HG02642 (cell line): ENCODE measurements at regions not wholly inside any gene's neighbourhood (a gene's known extent, or its start where the extent isn't known, plus 50 kb on each side); places are given as distances from the start of the nearest gene placed in this dataset.
"Not testable (repeated sequence)": the region's sequence is repeated elsewhere in the genome, so short reads cannot be mapped to it uniquely, and the experiment has no call there.

Experiments
- ATAC-seq: cut with Tn5 transposase; IDR thresholded peaks from one replicate; pipeline ENCODE4 v1.9.1; 2021; ENCODE audit warnings: mild to moderate bottlenecking; ENCODE audit not compliant: unreplicated experiment, poor library complexity

DNA sequence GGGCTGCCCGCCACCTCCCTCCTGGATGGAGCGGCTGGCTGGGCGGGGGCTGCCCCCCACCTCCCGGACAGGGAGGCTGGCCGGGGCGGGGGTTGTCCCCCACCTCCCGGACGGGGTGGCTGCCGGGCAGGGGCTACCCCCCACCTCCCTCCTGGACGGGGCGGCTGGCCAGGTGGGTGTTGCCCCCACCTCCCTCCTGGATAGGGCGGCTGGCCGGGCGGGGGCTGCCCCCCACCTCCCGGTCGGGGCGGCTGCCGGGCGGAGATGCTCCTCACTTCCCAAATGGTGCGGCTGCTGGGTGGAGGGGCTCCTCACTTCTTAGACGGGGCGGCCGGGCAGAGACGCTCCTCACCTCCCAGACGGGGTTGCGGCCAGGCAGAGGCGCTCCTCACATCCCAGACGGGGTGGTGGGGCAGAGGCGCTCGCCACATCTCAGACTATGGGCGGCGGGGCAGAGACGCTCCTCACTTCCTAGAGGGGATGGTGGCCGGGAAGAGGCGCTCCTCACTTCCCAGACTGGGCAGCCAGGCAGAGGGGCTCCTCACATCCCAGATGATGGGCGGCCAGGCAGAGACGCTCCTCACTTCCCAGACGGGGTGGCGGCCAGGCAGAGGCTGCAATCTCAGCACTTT lies 153.9 kb upstream of the OR4C13 start:
- ATAC-seq, result not testable (repeated sequence)

- not testable (repeated sequence) for ATAC-seq
These were observed 134.3 kb upstream of the OR4C13 start for GRCh38 chr11:49817705-49818430.

DNA sequence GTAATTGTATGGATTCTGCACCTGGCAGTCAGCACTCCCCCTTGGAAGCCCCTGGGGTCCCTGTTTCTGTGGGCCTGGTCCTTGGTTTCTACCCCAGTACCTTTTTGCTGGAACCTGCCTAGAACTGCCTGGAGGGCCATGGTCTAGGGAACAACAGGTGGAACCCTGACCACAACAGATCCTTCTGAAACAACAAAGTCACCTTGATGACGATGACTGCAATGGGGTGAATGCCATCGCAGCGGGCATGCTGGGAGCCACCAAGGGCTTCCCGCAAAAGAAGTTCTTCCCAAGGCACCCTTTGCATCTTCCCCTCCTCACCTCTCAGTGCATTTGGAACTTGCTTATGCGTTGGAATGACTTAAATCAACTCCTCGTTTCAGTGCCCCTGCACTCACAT lies 129.0 kb upstream of the OR4C13 start:
- not testable (repeated sequence) for ATAC-seq

- not testable (repeated sequence) for ATAC-seq
These were observed 101.7 kb upstream of the OR4C13 start for GRCh38 chr11:49850541-49850940.

- no peak for ATAC-seq
These were observed 100.7 kb upstream of the OR4C13 start for GRCh38 chr11:49851511-49851910.

GRCh38 chr11:49851971-49852389 lies 100.2 kb upstream of the OR4C13 start:
- no peak for ATAC-seq

DNA sequence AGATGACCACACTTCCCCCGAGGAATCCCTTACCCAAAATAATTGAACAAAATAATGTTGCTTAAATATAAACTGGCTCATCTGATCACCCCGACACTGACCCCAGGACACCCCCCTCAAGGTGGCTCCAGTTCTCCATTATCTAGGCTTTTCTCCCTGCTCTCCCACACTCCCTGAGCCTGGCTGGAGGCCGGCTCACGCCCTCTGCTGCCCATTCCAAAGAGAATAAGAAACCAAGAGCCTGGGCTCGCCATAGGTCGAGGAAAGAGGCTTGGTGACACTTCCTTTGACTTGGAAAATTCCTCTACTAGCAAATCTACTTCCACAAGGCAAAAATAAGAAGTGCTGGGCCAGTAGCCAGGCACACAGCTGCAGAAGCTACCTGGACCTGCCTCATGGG lies 63.3 kb upstream of the OR4C13 start:
- ATAC-seq, result not testable (repeated sequence)

DNA sequence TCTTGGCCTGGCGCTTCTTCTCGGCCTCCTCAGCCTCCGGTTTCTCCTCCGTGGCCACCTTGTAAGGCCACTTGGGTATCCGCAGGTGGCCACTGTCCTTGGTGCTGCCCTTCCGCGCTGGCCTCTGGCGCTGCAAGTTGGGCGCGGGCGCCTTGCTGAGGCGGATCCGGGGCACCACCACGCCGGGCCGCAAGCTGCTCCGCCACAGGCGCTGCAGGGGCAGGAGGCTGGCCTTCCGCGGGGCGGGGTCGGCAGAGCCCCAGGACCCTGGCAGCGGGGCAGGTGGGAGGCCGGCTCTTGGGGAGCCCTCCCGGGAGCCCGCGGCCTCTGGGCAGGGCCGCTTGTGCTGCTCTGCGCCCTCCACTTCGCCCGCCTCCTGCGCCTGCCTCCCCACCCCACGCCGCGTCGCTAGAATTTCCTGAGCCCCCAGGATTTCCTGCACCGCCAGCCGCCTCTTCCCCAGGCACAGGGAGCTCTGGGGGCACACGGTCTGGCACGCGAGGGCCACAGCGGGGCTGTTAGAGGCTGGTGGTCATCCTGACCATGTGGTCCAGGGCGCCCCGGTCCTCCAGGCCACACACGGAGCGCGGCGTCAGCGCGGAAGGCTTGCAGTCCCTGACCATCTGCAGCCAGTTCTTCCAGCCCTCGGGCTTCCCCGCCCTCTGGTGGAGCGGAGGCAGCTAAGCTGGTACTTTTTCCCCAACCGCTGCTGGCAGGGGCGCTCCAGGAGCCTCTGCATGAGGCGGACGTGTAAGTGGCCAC lies 60.1 kb upstream of the OR4C13 start:
- ATAC-seq, result not testable (repeated sequence)

GRCh38 chr11:49893442-49893841 lies 58.7 kb upstream of the OR4C13 start:
- not testable (repeated sequence) for ATAC-seq
